HEK293 (cell line): ENCODE measurements at regions not wholly inside any gene's neighbourhood (a gene's known extent, or its start where the extent isn't known, plus 50 kb on each side); places are given as distances from the start of the nearest gene placed in this dataset.

Experiments used
- CTCF ChIA-PET: fragments of 350-600 bp; formaldehyde crosslinking; extraction: SDS; loops from one replicate; lab custom pipeline; 2021; ENCODE audit warnings: antibody characterized with exemption; lab: Yijun Ruan, JAX
- POLR2A ChIA-PET: fragments of 300-600 bp; formaldehyde crosslinking; extraction: SDS; loops from one replicate; lab custom pipeline; 2020; ENCODE audit warnings: antibody characterized with exemption, inconsistent platforms; lab: Yijun Ruan, JAX
- H3K27ac ChIP-seq: fragments of 200-500 bp; sonication (Bioruptor generic); 2 replicates; pipeline ENCODE4 v1.5.1; 2014; ENCODE audit warnings: low read depth, low read length, control low read depth, inconsistent platforms; ENCODE audit errors: extremely low read depth
- H3K36me3 ChIP-seq, 2 experiments: fragments of 200-500 bp in 1 of 2; sonication (Bioruptor generic) in 1 of 2; 1 replicate in 1 of 2; 2 replicates in 1 of 2; pipeline ENCODE4 v1.5.1; 2014 to 2017; ENCODE audit warnings: inconsistent platforms in 2 of 2, low read length in 2 of 2; ENCODE audit not compliant: control insufficient read depth in 2 of 2, insufficient read depth in 1 of 2
- H3K4me1 ChIP-seq: fragments of 200-500 bp; sonication (Bioruptor generic); 2 replicates; pipeline ENCODE4 v1.5.1; 2014; ENCODE audit warnings: mild to moderate bottlenecking, low read length, inconsistent platforms; ENCODE audit not compliant: control insufficient read depth, insufficient read depth
- H3K4me3 ChIP-seq: 2 replicates; pipeline ENCODE4 v1.5.1; 2011; ENCODE audit warnings: low read depth, mild to moderate bottlenecking, control low read depth, low read length, moderate library complexity
- H3K9me3 ChIP-seq: fragments of 200-500 bp; sonication (Bioruptor generic); 2 replicates; pipeline ENCODE4 v1.5.1; 2014; ENCODE audit warnings: low read depth, low read length, inconsistent platforms; ENCODE audit not compliant: control insufficient read depth, insufficient read depth
- GLI4 ChIP-seq: fragments of 450-650 bp; formaldehyde crosslinking; IDR thresholded peaks from 2 replicates; pipeline ENCODE4 v1.5.1; 2016; ENCODE audit warnings: missing biosample characterization, missing genetic modification characterization
- KLF16 ChIP-seq: fragments of 450-650 bp; formaldehyde crosslinking; IDR thresholded peaks from 2 replicates; pipeline ENCODE4 v1.5.1; 2017; ENCODE audit warnings: missing biosample characterization, missing genetic modification characterization
- KLF7 ChIP-seq: fragments of 450-650 bp; formaldehyde crosslinking; IDR thresholded peaks from 2 replicates; pipeline ENCODE4 v1.5.1; 2016; ENCODE audit warnings: missing biosample characterization, missing genetic modification characterization, borderline replicate concordance
- PRDM2 ChIP-seq: fragments of 450-650 bp; formaldehyde crosslinking; IDR thresholded peaks from 2 replicates; pipeline ENCODE4 v1.5.1; 2016; ENCODE audit warnings: missing biosample characterization, missing genetic modification characterization, borderline replicate concordance
- TRIM28 ChIP-seq: IDR thresholded peaks from 2 replicates; pipeline ENCODE4 v1.6.1; 2011; ENCODE audit warnings: low read length, control low read depth, borderline replicate concordance
- ZBTB20 ChIP-seq: fragments of 450-650 bp; formaldehyde crosslinking; IDR thresholded peaks from 2 replicates; pipeline ENCODE4 v1.5.1; 2016; ENCODE audit warnings: missing biosample characterization, missing genetic modification characterization
- ZEB2 ChIP-seq: fragments of 450-650 bp; formaldehyde crosslinking; IDR thresholded peaks from 2 replicates; pipeline ENCODE4 v1.5.1; 2016; ENCODE audit warnings: missing biosample characterization, missing genetic modification characterization
- ZNF114 ChIP-seq: fragments of 450-650 bp; formaldehyde crosslinking; IDR thresholded peaks from 2 replicates; pipeline ENCODE4 v1.5.0; 2017; ENCODE audit warnings: missing biosample characterization, missing genetic modification characterization
- ZNF132 ChIP-seq: fragments of 450-650 bp; formaldehyde crosslinking; IDR thresholded peaks from 2 replicates; pipeline ENCODE4 v1.5.1; 2017; ENCODE audit warnings: missing biosample characterization, missing genetic modification characterization, borderline replicate concordance
- ZNF202 ChIP-seq: fragments of 450-650 bp; formaldehyde crosslinking; IDR thresholded peaks from 2 replicates; pipeline ENCODE4 v1.5.1; 2016; ENCODE audit warnings: missing biosample characterization, missing genetic modification characterization, borderline replicate concordance
- ZNF223 ChIP-seq: fragments of 450-650 bp; formaldehyde crosslinking; IDR thresholded peaks from 2 replicates; pipeline ENCODE4 v1.5.1; 2016; ENCODE audit warnings: missing biosample characterization, missing genetic modification characterization
- ZNF274 ChIP-seq, 2 experiments: fragments of 200-500 bp in 1 of 2; fragments of 450-650 bp in 1 of 2; sonication (Bioruptor generic) in 1 of 2; formaldehyde crosslinking in 1 of 2; IDR thresholded peaks; 2 replicates each; pipeline versions ENCODE4 v1.5.1 to v1.6.1; 2014 to 2016; ENCODE audit warnings: borderline replicate concordance in 1 of 2, inconsistent platforms in 1 of 2, low read length in 1 of 2, missing biosample characterization in 1 of 2, missing genetic modification characterization in 1 of 2
- ZNF311 ChIP-seq: fragments of 450-650 bp; formaldehyde crosslinking; IDR thresholded peaks from 2 replicates; pipeline ENCODE4 v1.5.1; 2017; ENCODE audit warnings: missing biosample characterization, missing genetic modification characterization, borderline replicate concordance
- ZNF324 ChIP-seq: fragments of 450-650 bp; formaldehyde crosslinking; IDR thresholded peaks from 2 replicates; pipeline ENCODE4 v1.5.1; 2016; ENCODE audit warnings: missing biosample characterization, missing genetic modification characterization
- ZNF354C ChIP-seq: fragments of 450-650 bp; formaldehyde crosslinking; IDR thresholded peaks from 2 replicates; pipeline ENCODE4 v1.5.1; 2016; ENCODE audit warnings: missing biosample characterization, missing genetic modification characterization, low read depth, borderline replicate concordance
- ZNF37A ChIP-seq: fragments of 450-650 bp; IDR thresholded peaks from 2 replicates; pipeline ENCODE4 v1.5.1; 2018; ENCODE audit warnings: missing biosample characterization, missing genetic modification characterization
- ZNF394 ChIP-seq: fragments of 450-650 bp; formaldehyde crosslinking; IDR thresholded peaks from 2 replicates; pipeline ENCODE4 v1.5.1; 2016; ENCODE audit warnings: missing biosample characterization, missing genetic modification characterization, mild to moderate bottlenecking, moderate library complexity, borderline replicate concordance
- ZNF473 ChIP-seq: fragments of 450-650 bp; formaldehyde crosslinking; IDR thresholded peaks from 2 replicates; pipeline ENCODE4 v1.5.1; 2017; ENCODE audit warnings: missing biosample characterization, missing genetic modification characterization
- ZNF510 ChIP-seq: fragments of 450-650 bp; formaldehyde crosslinking; IDR thresholded peaks from 2 replicates; pipeline ENCODE4 v1.5.1; 2018; ENCODE audit warnings: mild to moderate bottlenecking, missing genetic modification characterization, missing biosample characterization; ENCODE audit not compliant: insufficient replicate concordance
- ZNF610 ChIP-seq: fragments of 450-650 bp; formaldehyde crosslinking; IDR thresholded peaks from 2 replicates; pipeline ENCODE4 v1.5.1; 2016; ENCODE audit warnings: missing biosample characterization, missing genetic modification characterization, borderline replicate concordance
- ZNF639 ChIP-seq: fragments of 450-650 bp; formaldehyde crosslinking; IDR thresholded peaks from 2 replicates; pipeline ENCODE4 v1.5.1; 2016; ENCODE audit warnings: missing biosample characterization, missing genetic modification characterization
- ZSCAN18 ChIP-seq: fragments of 450-650 bp; formaldehyde crosslinking; IDR thresholded peaks from 2 replicates; pipeline ENCODE4 v1.5.1; 2016; ENCODE audit warnings: missing biosample characterization, missing genetic modification characterization
- ZXDB ChIP-seq: fragments of 450-650 bp; formaldehyde crosslinking; IDR thresholded peaks from 2 replicates; pipeline ENCODE4 v1.5.1; 2016; ENCODE audit warnings: missing biosample characterization, missing genetic modification characterization

GRCh38 chr1:187952446-187952845 is 1123.7 kb downstream of the PLA2G4A start (continued):
- no peak for TF ChIP-seq ZEB2
- no peak for TF ChIP-seq PRDM2 (tag by site-specific recombination)
- TF ChIP-seq TRIM28, result no peak
- TF ChIP-seq ZNF223 (tag by site-specific recombination), result no peak

- TF ChIP-seq ZNF274 (IDR thresholded peaks at IDR 0.05; ENCODE audit: low read length) (no peak), ZNF274 (tag by site-specific recombination; IDR thresholded peaks at IDR 0.05; ENCODE audit: borderline replicate concordance) (no peak), ZNF132 (tag by site-specific recombination) (no peak), ZXDB (tag by site-specific recombination) (no peak), ZNF510 (tag by site-specific recombination) (no peak), ZNF394 (tag by site-specific recombination) (no peak), ZNF610 (tag by site-specific recombination) (no peak), ZNF473 (tag by site-specific recombination) (no peak), ZBTB20 (tag by site-specific recombination) (no peak), KLF16 (tag by site-specific recombination) (no peak), ZNF202 (no peak), ZSCAN18 (tag by site-specific recombination) (no peak), GLI4 (tag by site-specific recombination) (no peak), ZNF324 (tag by site-specific recombination) (no peak), ZNF639 (no peak), KLF7 (tag by site-specific recombination) (no peak), ZNF114 (tag by site-specific recombination) (no peak), ZNF354C (tag by site-specific recombination) (no peak), ZNF37A (tag by site-specific recombination) (no peak), ZNF311 (tag by site-specific recombination) (no peak)
- CTCF ChIA-PET, result no interaction called here
- POLR2A ChIA-PET, result no interaction called here
Observed at GRCh38 chr1:187956975-187957374, 1128.2 kb downstream of the PLA2G4A start.

More at GRCh38 chr1:187956975-187957374, 1128.2 kb downstream of the PLA2G4A start:
- Histone ChIP-seq H3K4me1 (no peaks in the 10 kb centered on the region), H3K4me3 (no peak overlapping the region), H3K36me3 (no peaks in the 10 kb centered on the region), H3K27ac (no peak overlapping the region), H3K9me3 (no peaks in the 10 kb centered on the region)
